ENCODE measurements at regions not wholly inside any gene's neighbourhood (a gene's known extent, or its start where the extent isn't known, plus 50 kb on each side); places are given as distances from the start of the nearest gene placed in this dataset.

DNA sequence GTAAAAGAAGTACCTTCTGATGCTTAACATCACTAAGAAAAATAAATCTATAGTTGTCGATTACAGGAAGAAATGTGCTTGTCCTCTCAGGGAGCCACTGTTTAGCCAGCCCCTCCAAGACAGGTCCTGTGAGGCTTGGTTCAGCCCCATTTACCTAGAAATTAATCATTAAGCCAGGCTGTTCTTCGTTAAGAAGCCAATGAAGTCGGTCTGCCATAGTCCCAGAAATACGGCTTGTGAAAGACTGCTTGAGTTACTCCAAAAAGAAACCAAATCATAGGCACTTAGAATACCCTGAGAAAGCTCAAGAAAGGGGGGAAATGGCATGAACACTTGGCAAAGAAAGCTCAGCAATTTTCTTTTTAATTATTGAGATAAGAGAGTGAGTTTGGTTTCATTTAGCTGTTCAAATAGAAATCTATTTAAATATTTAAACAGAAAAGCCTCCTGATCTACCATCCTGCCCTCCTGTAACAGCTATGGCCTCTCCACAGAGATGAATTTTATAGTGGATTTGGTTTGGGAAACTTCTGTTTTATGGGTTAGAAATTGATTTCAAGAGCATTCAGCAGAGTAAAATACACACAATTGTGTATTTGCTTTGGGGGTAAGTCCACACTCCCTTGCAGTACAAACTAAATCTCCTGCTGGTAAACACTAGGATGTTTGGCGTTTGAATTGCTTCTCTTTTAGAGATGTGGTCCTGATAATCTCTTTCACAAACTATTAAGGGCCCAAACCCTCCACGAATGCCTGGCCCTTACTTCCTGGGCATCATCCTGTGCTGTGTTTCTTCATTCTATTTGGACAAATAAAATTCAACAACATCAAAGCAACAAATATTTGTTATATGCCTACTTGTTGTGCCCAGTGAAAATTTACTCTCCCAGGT, 234.4 kb downstream of the SEC23A start:
- TF ChIP-seq POLR2A (conservative IDR thresholded peaks at IDR 0.05) (no peak), RNF2 (IDR thresholded peaks at IDR 0.05) (no peak)
- TF ChIP-seq, protein P1, sequence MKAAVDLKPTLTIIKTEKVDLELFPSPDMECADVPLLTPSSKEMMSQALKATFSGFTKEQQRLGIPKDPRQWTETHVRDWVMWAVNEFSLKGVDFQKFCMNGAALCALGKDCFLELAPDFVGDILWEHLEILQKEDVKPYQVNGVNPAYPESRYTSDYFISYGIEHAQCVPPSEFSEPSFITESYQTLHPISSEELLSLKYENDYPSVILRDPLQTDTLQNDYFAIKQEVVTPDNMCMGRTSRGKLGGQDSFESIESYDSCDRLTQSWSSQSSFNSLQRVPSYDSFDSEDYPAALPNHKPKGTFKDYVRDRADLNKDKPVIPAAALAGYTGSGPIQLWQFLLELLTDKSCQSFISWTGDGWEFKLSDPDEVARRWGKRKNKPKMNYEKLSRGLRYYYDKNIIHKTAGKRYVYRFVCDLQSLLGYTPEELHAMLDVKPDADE (conservative IDR thresholded peaks at IDR 0.05; ENCODE audit: control insufficient read depth, low read depth, low read length): no peak
